ENCODE measurements at regions not wholly inside any gene's neighbourhood (a gene's known extent, or its start where the extent isn't known, plus 50 kb on each side); places are given as distances from the start of the nearest gene placed in this dataset.
"Not testable (repeated sequence)": the region's sequence is repeated elsewhere in the genome, so short reads cannot be mapped to it uniquely, and the experiment has no call there.

GRCh38 chr15:69685512-69686452, 233.2 kb downstream of the RPLP1 start:
- no peak for DNase-seq

- no peak for DNase-seq
Observed at GRCh38 chr15:69686626-69687025, 234.0 kb downstream of the RPLP1 start.

GRCh38 chr15:69689133-69689532, 236.5 kb downstream of the RPLP1 start:
- DNase-seq, result no peak

GRCh38 chr15:69691307-69692015, 238.8 kb downstream of the RPLP1 start:
- DNase-seq, result no peak

GRCh38 chr15:69692342-69692741, 239.7 kb downstream of the RPLP1 start:
- no peak for DNase-seq

- DNase-seq, result no peak
Observed at GRCh38 chr15:69693059-69693458, 240.4 kb downstream of the RPLP1 start.

- DNase-seq, result no peak
Observed at GRCh38 chr15:69696946-69697345, 244.3 kb downstream of the RPLP1 start.

GRCh38 chr15:69697916-69698315, 245.3 kb downstream of the RPLP1 start:
- no peak for DNase-seq

- DNase-seq, result no peak
Observed at GRCh38 chr15:69699096-69699495, 246.5 kb downstream of the RPLP1 start.

GRCh38 chr15:69700380-69700779, 247.8 kb downstream of the RPLP1 start:
- no peak for DNase-seq

GRCh38 chr15:69701198-69701597, 248.6 kb downstream of the RPLP1 start:
- no peak for DNase-seq

GRCh38 chr15:69703532-69704187, 251.0 kb downstream of the RPLP1 start:
- DNase-seq, result no peak

GRCh38 chr15:69704229-69704628, 251.6 kb downstream of the RPLP1 start:
- peak; percentile 64 for DNase-seq

- peak; percentile 78 for DNase-seq
Observed at GRCh38 chr15:69704700-69705099, 252.1 kb downstream of the RPLP1 start.

GRCh38 chr15:69706353-69707097, 253.9 kb downstream of the RPLP1 start:
- DNase-seq, result no peak

- DNase-seq, result not testable (repeated sequence)
Observed at GRCh38 chr15:69707241-69707640, 254.6 kb downstream of the RPLP1 start.

GRCh38 chr15:69708436-69709122, 256.0 kb downstream of the RPLP1 start:
- DNase-seq, result not testable (repeated sequence)

- no peak for DNase-seq
Observed at GRCh38 chr15:69712991-69713390, 260.4 kb downstream of the RPLP1 start.

GRCh38 chr15:69713726-69714559, 261.3 kb downstream of the RPLP1 start:
- DNase-seq, result no peak

- DNase-seq, result no peak
Observed at GRCh38 chr15:69715210-69715609, 262.6 kb downstream of the RPLP1 start.

GRCh38 chr15:69718436-69718835, 265.8 kb downstream of the RPLP1 start:
- DNase-seq, result no peak
